ENCODE measurements at regions not wholly inside any gene's neighbourhood (a gene's known extent, or its start where the extent isn't known, plus 50 kb on each side); places are given as distances from the start of the nearest gene placed in this dataset.

GRCh38 chr14:66383257-66383656, 102.9 kb upstream of the CCDC196 start:
- TF ChIP-seq POLR2AphosphoS5 (IDR thresholded peaks at IDR 0.05; ENCODE audit: low read depth, low read length) (no peak), TAF1 (IDR thresholded peaks at IDR 0.05; ENCODE audit: low read depth, low read length) (no peak), POLR2A (IDR thresholded peaks at IDR 0.05; ENCODE audit: low read depth, low read length) (no peak)

All from GM12891 (cell line).